Right lobe of liver (tissue), 6 donors: ENCODE measurements at regions not wholly inside any gene's neighbourhood (a gene's known extent, or its start where the extent isn't known, plus 50 kb on each side); places are given as distances from the start of the nearest gene placed in this dataset.

Experiments
- ATAC-seq, 4 donors: fragments of 200-7000 bp; cut with Tn5 transposase; one replicate each; pipeline ENCODE4 v1.9.1; 2020; ENCODE audit warnings: mild to moderate bottlenecking in 4 of 4, moderate library complexity in 4 of 4
- DNase-seq, 3 donors: peaks; one replicate each; pipeline ENCODE4 v3.0.0-alpha.2; 2020
- H3K27ac ChIP-seq, 3 donors: fragments of 200-600 bp; one replicate each; pipeline ENCODE4 v1.8.0; 2022
- H3K27me3 ChIP-seq, 2 donors: fragments of 200-600 bp; one replicate each; pipeline ENCODE4 v1.8.0; 2022
- H3K36me3 ChIP-seq, 4 donors: fragments of 200-600 bp; sonication (generic) in 1 of 4; one replicate each; pipeline versions ENCODE4 v1.5.1 to v1.8.0; 2017 to 2022; ENCODE audit warnings: control low read depth in 1 of 4
- H3K4me1 ChIP-seq, 4 donors: fragments of 200-600 bp; sonication (generic) in 1 of 4; one replicate each; pipeline versions ENCODE4 v1.5.1 to v1.8.0; 2017 to 2022; ENCODE audit warnings: control low read depth in 1 of 4
- H3K4me3 ChIP-seq, 3 donors: fragments of 200-600 bp; one replicate each; pipeline ENCODE4 v1.8.0; 2022
- H3K9me3 ChIP-seq, 4 donors: fragments of 200-600 bp; sonication (generic) in 1 of 4; one replicate each; pipeline versions ENCODE4 v1.5.1 to v1.8.0; 2017 to 2022; ENCODE audit warnings: control low read depth in 1 of 4
- POLR2A ChIP-seq: fragments of 450-650 bp; IDR thresholded peaks from one replicate; pipeline ENCODE4 v1.6.1; 2017; ENCODE audit warnings: antibody characterized with exemption, mild to moderate bottlenecking
- WGBS: methylation state at CpG from one replicate; pipeline ENCODE4 v1.1.6; 2018; ENCODE audit warnings: low coverage, low lambda C conversion rate; ENCODE audit not compliant: insufficient coverage; ENCODE audit errors: missing lambda C conversion rate; 5-methylcytosine and 5-hydroxymethylcytosine counted together
- intact Hi-C, 2 donors: fragments of 100-400 bp; cut with DNase I; formaldehyde crosslinking; loops; one replicate each; pipeline versions ENCODE4 v1.11.2 to v1.14.1; 2022
- TF ChIP-seq, protein P1 (sequence below), 4 donors: fragments of 200-600 bp in 3 of 4; fragments of 450-650 bp in 1 of 4; IDR thresholded peaks; one replicate each; pipeline versions ENCODE4 v1.5.1 to v1.8.0; 2016 to 2022; ENCODE audit warnings: antibody characterized with exemption in 4 of 4, mild to moderate bottlenecking in 2 of 4
- donor health status: DM: no; HTN: yes; CAD: no.
- donor health status: DM: no; HTN: no; CAD: no.
- donor health status: DM: no; HTN: no; CAD: no.
- donor health status: DM: no; HTN: yes; CAD: no.
- donor health status: DM: no; HTN: yes; CAD: no.

GRCh38 chr15:46872286-46872980 is 844.9 kb upstream of the SEMA6D start:
- Histone ChIP-seq H3K4me3 (no peak overlapping the region), H3K27me3 (no peaks in the 10 kb centered on the region), H3K27ac (no peak overlapping the region), H3K9me3 (no peaks in the 10 kb centered on the region), H3K4me1 (no peaks in the 10 kb centered on the region), H3K36me3 (no peaks in the 10 kb centered on the region)
- intact Hi-C loops, result no loop called here
- ATAC-seq, result no peak
- 59% methylated on average over 5 of the region's 5 CpGs for WGBS
- DNase-seq, result no peak
- TF ChIP-seq, protein P1, sequence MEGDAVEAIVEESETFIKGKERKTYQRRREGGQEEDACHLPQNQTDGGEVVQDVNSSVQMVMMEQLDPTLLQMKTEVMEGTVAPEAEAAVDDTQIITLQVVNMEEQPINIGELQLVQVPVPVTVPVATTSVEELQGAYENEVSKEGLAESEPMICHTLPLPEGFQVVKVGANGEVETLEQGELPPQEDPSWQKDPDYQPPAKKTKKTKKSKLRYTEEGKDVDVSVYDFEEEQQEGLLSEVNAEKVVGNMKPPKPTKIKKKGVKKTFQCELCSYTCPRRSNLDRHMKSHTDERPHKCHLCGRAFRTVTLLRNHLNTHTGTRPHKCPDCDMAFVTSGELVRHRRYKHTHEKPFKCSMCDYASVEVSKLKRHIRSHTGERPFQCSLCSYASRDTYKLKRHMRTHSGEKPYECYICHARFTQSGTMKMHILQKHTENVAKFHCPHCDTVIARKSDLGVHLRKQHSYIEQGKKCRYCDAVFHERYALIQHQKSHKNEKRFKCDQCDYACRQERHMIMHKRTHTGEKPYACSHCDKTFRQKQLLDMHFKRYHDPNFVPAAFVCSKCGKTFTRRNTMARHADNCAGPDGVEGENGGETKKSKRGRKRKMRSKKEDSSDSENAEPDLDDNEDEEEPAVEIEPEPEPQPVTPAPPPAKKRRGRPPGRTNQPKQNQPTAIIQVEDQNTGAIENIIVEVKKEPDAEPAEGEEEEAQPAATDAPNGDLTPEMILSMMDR (IDR thresholded peaks at IDR 0.05), result no peak
- TF ChIP-seq POLR2A, result no peak

DNA sequence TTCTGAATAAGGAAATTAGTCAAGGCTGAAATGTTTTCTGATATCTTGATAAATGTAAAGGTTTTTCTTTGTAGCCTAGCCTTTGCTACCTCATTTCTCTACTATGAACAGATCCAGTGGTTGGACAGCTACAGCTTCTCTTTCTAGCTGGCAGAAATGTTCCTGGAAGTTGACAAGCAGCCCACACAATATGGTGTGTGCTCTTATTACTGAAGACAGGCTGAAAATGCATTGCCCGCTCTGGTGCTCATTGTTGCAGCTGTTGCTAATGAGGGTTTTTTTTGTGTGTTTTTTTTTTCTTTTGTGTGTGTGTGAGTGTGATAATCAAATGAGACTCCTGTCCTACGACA is 844.3 kb upstream of the SEMA6D start:
- TF ChIP-seq, protein P1 (IDR thresholded peaks at IDR 0.05), result no peak
- no peak for TF ChIP-seq POLR2A
- no peak overlapping the region for H3K27ac ChIP-seq
- no peaks in the 10 kb centered on the region for H3K9me3 ChIP-seq
- ATAC-seq (no peak), DNase-seq (no peak)
- H3K27me3 ChIP-seq, result no peaks in the 10 kb centered on the region
- intact Hi-C loops, result no loop called here
- WGBS, result 65% methylated on average over 2 of the region's 2 CpGs
- no peaks in the 10 kb centered on the region for H3K36me3 ChIP-seq
- no peaks in the 10 kb centered on the region for H3K4me1 ChIP-seq
- H3K4me3 ChIP-seq, result no peak overlapping the region

GRCh38 chr15:46879032-46879770 is 838.1 kb upstream of the SEMA6D start:
- Histone ChIP-seq H3K27ac (no peak overlapping the region), H3K4me1 (no peaks in the 10 kb centered on the region), H3K27me3 (no peaks in the 10 kb centered on the region), H3K36me3 (no peaks in the 10 kb centered on the region), H3K9me3 (no peaks in the 10 kb centered on the region), H3K4me3 (no peak overlapping the region)
- ATAC-seq (no peak), DNase-seq (no peak)
- WGBS, result 29% methylated on average over 5 of the region's 5 CpGs
- intact Hi-C loops, result no loop called here
- TF ChIP-seq, protein P1 (IDR thresholded peaks at IDR 0.05), result no peak
- no peak for TF ChIP-seq POLR2A

GRCh38 chr15:46880791-46881190 is 836.5 kb upstream of the SEMA6D start:
- 49% methylated on average over 2 of the region's 2 CpGs for WGBS
- Histone ChIP-seq H3K4me3 (no peak overlapping the region), H3K27me3 (no peaks in the 10 kb centered on the region), H3K27ac (no peak overlapping the region), H3K4me1 (no peaks in the 10 kb centered on the region), H3K36me3 (no peaks in the 10 kb centered on the region), H3K9me3 (no peaks in the 10 kb centered on the region)
- ATAC-seq (no peak), DNase-seq (no peak)
- intact Hi-C loops, result no loop called here
- no peak for TF ChIP-seq POLR2A
- TF ChIP-seq, protein P1 (IDR thresholded peaks at IDR 0.05), result no peak
